ENCODE measurements at regions not wholly inside any gene's neighbourhood (a gene's known extent, or its start where the extent isn't known, plus 50 kb on each side); places are given as distances from the start of the nearest gene placed in this dataset.
A peak's percentile ranks its signal among the peaks of the same experiment; 100 is the strongest.

DNA sequence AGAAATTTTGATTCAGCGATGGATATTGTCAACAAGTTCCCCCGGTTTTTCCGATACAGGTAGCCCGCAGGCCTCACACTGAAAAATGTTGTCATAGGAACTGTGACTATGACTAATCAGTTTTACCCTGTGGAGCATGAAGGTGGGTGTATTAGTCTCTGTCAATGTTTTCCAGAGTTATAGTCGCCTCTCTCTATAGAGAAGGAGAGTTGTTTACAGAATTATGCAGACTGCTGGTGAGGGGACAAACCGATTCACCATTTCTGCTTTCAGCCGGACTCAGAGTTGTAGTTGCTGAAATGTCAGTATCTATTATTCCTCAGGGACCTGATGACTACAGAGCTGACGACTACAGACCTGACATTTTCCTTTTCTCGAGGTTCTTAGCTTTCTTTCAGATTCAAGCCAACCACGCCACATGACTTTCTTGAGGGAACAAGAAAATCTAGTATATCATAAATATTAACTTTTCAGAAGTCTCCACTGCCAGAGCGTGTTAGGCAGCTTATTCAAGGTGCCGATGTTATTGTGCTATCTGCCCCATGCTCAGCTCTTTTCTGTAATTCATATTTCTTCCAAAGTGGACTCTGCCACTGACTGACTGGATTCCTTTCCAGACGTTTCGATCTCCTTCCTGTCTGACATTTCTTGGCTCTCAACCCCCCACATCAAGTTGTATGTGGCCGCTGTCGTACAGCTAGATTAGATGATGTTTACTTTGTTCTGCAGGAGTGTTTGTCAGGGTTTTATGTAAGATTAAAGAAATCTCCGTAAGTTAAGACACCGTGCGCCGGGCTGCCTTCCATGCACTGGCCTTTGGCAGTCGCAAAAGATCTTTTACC lies 178.1 kb downstream of the FGF1 start:
- DNase-seq: no peak

- no peak for DNase-seq
Measured at GRCh38 chr5:142506756-142507155, 179.1 kb downstream of the FGF1 start.

DNA sequence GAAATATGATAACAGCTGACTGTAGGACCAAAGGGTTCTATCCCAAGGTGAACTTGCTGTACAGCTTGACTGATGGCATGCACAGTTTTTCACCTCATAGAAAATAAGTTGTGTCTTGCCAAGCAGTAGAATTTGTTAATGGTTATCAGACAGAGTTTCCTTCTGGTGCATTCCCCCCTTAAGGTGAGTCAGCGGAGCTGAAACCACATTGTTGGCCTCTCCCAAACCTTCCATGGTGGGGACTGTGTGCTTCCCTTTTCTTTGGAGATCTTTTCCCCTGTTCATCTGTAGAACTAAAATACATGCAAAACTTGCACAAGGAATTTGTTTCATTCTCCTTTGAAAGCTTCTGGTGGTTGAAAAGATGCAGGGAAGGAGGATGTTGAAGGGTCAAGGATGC lies 179.8 kb downstream of the FGF1 start:
- DNase-seq: no peak

- no peak for DNase-seq
Measured at GRCh38 chr5:142501890-142502289, 177.1 kb upstream of the SPRY4 start.

- DNase-seq: no peak
Measured at GRCh38 chr5:142500227-142500905, 175.5 kb upstream of the SPRY4 start.

- DNase-seq: peak; percentile 95
Measured at GRCh38 chr5:142499591-142500226, 174.9 kb upstream of the SPRY4 start.

GRCh38 chr5:142498298-142498697 lies 173.5 kb upstream of the SPRY4 start:
- no peak for DNase-seq

- no peak for DNase-seq
Measured at GRCh38 chr5:142495531-142495930, 170.7 kb upstream of the SPRY4 start.

GRCh38 chr5:142493875-142494518 lies 169.2 kb upstream of the SPRY4 start:
- DNase-seq: no peak

DNA sequence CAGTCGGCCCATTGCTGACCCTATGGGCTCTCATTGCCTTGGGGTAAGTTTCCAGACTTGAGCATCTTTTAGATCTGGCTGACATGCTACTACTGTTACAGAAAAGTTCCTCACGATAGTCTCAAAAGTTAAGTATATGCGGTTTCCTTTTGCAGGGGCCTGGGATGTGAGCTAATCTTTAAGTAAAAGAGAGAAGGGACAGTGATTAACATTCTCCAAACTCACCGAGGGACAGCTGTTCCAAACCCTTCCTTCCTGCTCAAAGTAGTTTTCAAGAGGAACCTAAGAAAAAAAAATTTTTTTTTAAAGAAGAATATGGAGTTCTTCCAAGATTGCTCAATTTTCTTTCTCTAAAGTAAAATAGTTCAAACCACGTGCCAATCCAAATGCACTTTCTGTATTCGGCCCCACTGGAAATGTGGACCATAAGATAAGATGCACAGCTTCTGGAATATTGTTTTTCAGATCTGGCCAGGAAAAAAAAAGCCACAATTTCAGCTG lies 168.0 kb upstream of the SPRY4 start:
- DNase-seq: no peak

DNA sequence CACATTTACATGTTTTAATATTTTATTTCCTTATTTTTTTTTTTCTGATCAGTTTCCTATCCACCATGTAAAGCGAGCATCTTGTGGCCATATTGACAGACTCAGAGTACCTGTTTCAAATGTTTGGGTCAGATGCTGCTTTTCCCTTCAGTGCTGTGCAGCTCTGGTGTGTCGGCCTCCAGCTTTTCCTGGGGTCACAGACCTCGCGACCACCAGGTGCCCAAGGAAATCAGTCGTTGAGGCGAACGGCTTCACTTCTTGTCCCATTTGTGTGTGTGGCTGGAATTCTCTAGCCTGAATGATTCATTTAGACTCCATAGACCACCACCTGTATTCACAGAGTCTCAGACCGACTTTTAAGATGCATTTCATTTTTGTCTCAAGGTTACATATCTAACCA lies 166.9 kb upstream of the SPRY4 start:
- no peak for DNase-seq

DNA sequence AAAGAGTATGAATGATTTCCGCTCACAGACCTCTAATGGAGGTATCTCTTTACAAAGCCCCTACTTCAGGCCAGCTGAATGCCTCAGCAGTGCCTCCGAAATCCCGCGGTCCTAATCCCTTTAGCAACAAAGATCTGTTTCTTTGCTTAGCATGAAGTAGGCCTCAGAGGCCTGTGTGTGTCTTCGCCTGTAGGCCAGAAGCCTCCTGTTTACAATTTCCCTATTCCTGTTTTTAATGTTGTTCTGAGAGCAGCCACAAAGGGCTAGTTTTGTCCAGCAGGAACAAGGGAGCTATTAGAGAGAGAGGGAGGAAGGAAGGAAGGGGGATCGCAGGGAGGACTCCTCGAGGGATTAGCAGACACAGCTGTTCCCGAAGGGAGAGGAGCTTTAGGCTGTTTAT lies 166.4 kb upstream of the SPRY4 start:
- DNase-seq: no peak

- DNase-seq: no peak
Measured at GRCh38 chr5:142486581-142486980, 161.8 kb upstream of the SPRY4 start.

DNA sequence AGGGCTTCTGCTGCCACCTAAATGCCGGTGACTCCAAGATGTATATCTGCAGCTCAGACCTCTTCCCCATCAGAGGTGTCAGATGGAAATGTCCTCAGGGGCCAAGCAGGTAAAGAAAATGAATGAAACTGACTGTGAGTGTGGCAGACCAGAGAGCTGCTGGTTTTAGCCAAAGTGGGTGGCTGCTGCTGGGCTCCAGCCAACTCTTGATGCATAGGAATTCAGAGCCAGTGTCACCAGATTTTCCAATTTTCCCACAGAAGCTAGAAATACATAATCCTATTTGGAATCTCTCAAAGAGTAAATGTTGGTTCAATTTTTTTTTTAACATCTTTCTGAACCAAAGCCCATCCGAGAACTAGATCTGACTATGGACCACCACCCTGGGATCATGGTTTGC lies 161.2 kb upstream of the SPRY4 start:
- no peak for DNase-seq

DNA sequence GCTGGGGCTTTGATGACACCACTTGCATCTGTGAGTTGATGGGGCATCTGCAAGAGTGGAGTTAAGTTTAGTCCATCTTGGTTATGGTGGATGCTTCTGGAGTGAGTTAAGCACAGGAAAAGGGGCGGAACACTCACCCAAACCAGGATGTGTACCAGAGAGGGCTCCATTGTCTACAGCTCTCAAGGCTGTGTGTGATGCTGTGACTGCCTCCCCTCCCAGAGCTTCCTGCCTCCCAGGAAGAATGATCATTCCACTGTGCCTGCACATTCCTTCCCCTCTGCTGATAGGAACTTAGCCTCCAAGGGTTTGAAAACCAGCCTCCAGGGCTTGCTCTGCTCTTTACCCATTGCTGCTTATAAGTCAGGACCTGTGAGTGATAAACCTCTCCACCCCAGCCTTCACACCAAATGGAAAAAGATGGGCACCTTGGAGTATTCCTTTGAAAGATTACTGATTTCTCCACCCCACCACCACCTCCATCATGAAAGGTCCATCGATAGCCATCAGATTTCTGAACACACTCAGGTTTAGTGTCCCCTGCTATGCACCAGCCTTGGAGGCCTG lies 160.1 kb upstream of the SPRY4 start:
- DNase-seq: no peak

DNA sequence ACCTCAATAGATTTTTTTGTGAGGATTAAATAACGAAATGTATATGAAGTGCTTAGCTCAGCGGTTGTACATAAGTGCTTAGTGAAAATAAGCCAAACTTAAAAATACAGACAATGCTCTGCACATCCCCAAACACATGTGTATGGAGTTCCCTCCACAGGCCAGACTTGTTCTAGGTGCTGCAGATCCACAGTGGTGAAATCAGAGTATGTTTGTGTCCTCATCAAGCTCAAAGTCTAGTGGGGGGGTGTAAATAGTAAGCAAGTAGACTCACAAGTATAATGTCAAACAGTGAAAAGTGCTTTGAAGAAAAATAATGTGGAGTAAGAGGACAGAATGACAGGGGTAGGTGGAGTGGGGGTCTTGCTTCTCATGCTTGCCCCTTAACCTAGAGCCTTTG lies 157.4 kb upstream of the SPRY4 start:
- no peak for DNase-seq

- no peak for DNase-seq
Measured at GRCh38 chr5:142481410-142481809, 156.6 kb upstream of the SPRY4 start.

DNA sequence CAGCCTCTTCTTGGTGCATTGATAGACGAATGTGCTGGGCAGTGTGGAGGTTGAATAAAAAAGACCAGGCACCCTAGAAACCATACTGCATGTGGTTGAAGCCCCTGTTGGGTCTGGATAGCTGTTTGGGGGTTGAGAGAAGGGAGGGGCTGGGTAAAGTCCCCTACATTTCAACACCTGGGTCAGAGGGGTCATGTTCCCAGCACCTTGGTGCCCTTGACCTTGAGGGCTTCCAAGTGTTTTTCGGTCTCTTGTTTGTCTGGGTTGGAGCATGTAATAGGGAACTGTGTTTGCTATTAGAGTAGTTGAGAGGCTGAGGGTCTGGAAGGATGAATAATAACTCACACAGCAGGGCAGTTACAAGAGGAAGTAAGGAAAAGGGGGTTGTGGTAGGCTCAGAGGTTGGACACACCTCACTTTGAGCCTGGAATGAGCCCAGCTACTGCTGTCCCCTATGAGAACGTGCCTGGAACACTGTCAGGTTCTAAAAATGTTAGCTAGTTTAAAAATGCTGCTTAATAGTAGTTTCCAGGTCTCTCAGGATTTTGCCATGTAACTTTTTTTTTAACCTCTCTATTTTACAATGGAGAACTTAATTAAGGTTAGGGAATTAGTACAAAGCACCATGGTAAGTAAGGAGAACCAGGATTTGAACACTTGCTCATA lies 155.2 kb upstream of the SPRY4 start:
- no peak for DNase-seq

DNA sequence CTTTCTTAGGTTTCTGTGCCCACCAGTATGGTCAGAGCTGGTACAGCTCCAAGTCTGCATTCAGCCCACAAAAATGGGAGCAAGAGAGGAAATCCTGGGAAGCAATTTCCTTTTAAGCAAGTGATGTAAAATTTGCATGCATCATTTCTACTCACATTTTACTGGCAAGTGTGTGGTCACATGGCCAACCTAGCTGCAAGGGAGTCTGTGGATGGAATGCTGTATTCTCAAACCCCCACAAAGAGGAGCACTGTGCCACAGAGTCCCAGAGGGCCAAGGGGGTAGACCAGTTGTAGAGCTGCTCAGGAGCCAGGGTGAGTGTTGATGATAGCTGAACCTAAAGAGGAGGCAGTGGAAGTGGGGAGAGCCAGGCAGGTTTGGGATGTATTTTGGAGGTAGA lies 154.3 kb upstream of the SPRY4 start:
- no peak for DNase-seq

DNA sequence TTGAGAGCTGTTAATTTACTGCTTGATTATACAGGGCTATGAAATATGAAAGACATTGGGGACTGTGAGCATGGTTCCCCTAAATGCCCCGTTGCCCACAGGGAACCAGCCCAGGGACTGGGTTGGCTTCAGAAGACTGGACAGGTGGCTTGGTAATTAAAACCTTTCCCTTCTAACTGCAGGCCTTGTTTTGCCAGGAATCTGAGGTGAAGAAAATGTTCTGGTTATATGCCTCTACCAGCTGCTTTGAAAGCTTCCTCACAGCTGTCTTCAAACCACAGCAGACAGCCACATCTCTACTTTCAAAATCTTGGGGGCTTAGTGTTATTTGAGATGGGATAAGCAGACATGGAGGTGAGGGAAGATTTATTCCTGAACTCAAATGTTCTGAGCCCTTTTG lies 153.3 kb upstream of the SPRY4 start:
- no peak for DNase-seq

GRCh38 chr5:142475102-142475513 lies 150.3 kb upstream of the SPRY4 start:
- no peak for DNase-seq

DNA sequence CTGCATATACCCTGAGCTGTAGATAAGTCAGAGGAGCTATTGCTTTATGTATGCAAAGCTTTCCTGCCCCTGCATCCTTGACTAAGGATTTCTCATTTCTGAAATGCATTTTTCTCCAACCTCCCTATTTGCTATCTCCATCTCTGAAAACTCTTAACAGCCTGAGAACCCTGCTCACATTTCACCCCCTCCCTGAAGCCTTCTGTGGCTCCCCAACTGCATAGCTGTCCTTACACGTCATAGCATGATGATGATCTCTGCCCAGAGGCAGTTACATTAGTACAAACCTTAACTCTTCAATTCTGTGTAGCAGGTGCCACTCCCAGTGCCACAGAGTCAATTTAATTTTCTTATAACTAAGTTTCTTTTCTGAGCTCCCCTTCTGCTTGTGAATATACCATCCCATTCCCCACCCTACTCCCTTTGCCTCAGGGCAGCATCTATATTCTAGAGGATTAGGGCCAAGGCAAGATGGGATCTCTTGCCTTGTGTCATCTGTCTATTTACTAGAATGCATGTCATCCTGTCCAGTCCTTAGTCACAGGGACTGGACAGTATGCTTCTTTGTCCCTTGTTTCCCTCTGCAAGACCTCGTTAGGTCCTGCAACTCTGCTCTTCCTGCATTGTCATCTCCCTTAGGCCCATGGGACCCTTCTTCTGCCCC lies 149.7 kb upstream of the SPRY4 start:
- DNase-seq: no peak
